HCEC 1CT (cell line): ENCODE measurements at regions not wholly inside any gene's neighbourhood (a gene's known extent, or its start where the extent isn't known, plus 50 kb on each side); places are given as distances from the start of the nearest gene placed in this dataset.

Experiments
- DNase-seq: peaks from one replicate; pipeline ENCODE4 v3.0.0-alpha.2; 2017

GRCh38 chr1:228979325-228979699 lies 244.0 kb downstream of the RHOU start:
- DNase-seq = no peak

- no peak for DNase-seq
These were observed 244.5 kb downstream of the RHOU start for GRCh38 chr1:228979774-228980173.

GRCh38 chr1:228980232-228980937 lies 245.1 kb downstream of the RHOU start:
- DNase-seq = no peak

- DNase-seq = no peak
These were observed 247.4 kb downstream of the RHOU start for GRCh38 chr1:228982637-228983036.

- DNase-seq = no peak
These were observed 248.0 kb downstream of the RHOU start for GRCh38 chr1:228983231-228983660.

GRCh38 chr1:228983661-228984060 lies 248.4 kb downstream of the RHOU start:
- no peak for DNase-seq

- DNase-seq = no peak
These were observed 248.8 kb downstream of the RHOU start for GRCh38 chr1:228984107-228984506.

- DNase-seq = no peak
These were observed 249.7 kb downstream of the RHOU start for GRCh38 chr1:228984646-228985631.

- no peak for DNase-seq
These were observed 250.4 kb downstream of the RHOU start for GRCh38 chr1:228985661-228986060.

GRCh38 chr1:228986093-228986904 lies 251.0 kb downstream of the RHOU start:
- no peak for DNase-seq

GRCh38 chr1:228987286-228987685 lies 252.0 kb downstream of the RHOU start:
- no peak for DNase-seq

GRCh38 chr1:228987736-228988506 lies 252.6 kb downstream of the RHOU start:
- DNase-seq = no peak

- DNase-seq = no peak
These were observed 253.4 kb downstream of the RHOU start for GRCh38 chr1:228988664-228989063.

GRCh38 chr1:228989176-228989575 lies 253.9 kb downstream of the RHOU start:
- no peak for DNase-seq

- DNase-seq = no peak
These were observed 254.4 kb downstream of the RHOU start for GRCh38 chr1:228989676-228989991.

GRCh38 chr1:228989992-228990827 lies 254.9 kb downstream of the RHOU start:
- DNase-seq = no peak

GRCh38 chr1:228990906-228991569 lies 255.8 kb downstream of the RHOU start:
- no peak for DNase-seq

GRCh38 chr1:228992044-228992443 lies 256.8 kb downstream of the RHOU start:
- DNase-seq = no peak

- DNase-seq = no peak
These were observed 257.7 kb downstream of the RHOU start for GRCh38 chr1:228992907-228993535.
